ENCODE measurements at regions not wholly inside any gene's neighbourhood (a gene's known extent, or its start where the extent isn't known, plus 50 kb on each side); places are given as distances from the start of the nearest gene placed in this dataset.

GRCh38 chr10:44063686-44064085, 321.2 kb downstream of the CXCL12 start:
- Histone ChIP-seq H3K27ac (ENCODE audit: poor library complexity, severe bottlenecking) (no peak overlapping the region), H3K4me1 (ENCODE audit: insufficient read depth, poor library complexity, severe bottlenecking) (no peaks in the 10 kb centered on the region), H3K36me3 (ENCODE audit: low read depth) (no peaks in the 10 kb centered on the region), H3K9me3 (ENCODE audit: severe bottlenecking) (no peaks in the 10 kb centered on the region), H3K27me3 (ENCODE audit: insufficient read depth, poor library complexity, severe bottlenecking) (no peaks in the 10 kb centered on the region), H3K4me3 (ENCODE audit: severe bottlenecking) (no peak overlapping the region)
- DNase-seq (ENCODE audit: low spot score) (no peak), ATAC-seq (ENCODE audit: low read depth) (no peak)
- no peak for TF ChIP-seq CTCF (IDR thresholded peaks at IDR 0.05; ENCODE audit: poor library complexity, severe bottlenecking)

- ATAC-seq (ENCODE audit: low read depth), result no peak
- no peak for DNase-seq (ENCODE audit: low spot score)
- Histone ChIP-seq H3K4me3 (ENCODE audit: severe bottlenecking) (no peak overlapping the region), H3K4me1 (ENCODE audit: insufficient read depth, poor library complexity, severe bottlenecking) (no peaks in the 10 kb centered on the region), H3K36me3 (ENCODE audit: low read depth) (no peaks in the 10 kb centered on the region), H3K9me3 (ENCODE audit: severe bottlenecking) (no peaks in the 10 kb centered on the region), H3K27me3 (ENCODE audit: insufficient read depth, poor library complexity, severe bottlenecking) (no peaks in the 10 kb centered on the region), H3K27ac (ENCODE audit: poor library complexity, severe bottlenecking) (no peak overlapping the region)
- TF ChIP-seq CTCF (IDR thresholded peaks at IDR 0.05; ENCODE audit: poor library complexity, severe bottlenecking), result no peak
Measured at GRCh38 chr10:44060719-44061118, 324.2 kb downstream of the CXCL12 start.

GRCh38 chr10:44060221-44060620, 324.7 kb downstream of the CXCL12 start:
- TF ChIP-seq CTCF (IDR thresholded peaks at IDR 0.05; ENCODE audit: poor library complexity, severe bottlenecking), result no peak
- Histone ChIP-seq H3K4me3 (ENCODE audit: severe bottlenecking) (no peak overlapping the region), H3K27me3 (ENCODE audit: insufficient read depth, poor library complexity, severe bottlenecking) (no peaks in the 10 kb centered on the region), H3K4me1 (ENCODE audit: insufficient read depth, poor library complexity, severe bottlenecking) (no peaks in the 10 kb centered on the region), H3K36me3 (ENCODE audit: low read depth) (no peaks in the 10 kb centered on the region), H3K27ac (ENCODE audit: poor library complexity, severe bottlenecking) (no peak overlapping the region), H3K9me3 (ENCODE audit: severe bottlenecking) (no peaks in the 10 kb centered on the region)
- no peak for ATAC-seq (ENCODE audit: low read depth)
- DNase-seq (ENCODE audit: low spot score), result no peak

- Histone ChIP-seq H3K36me3 (ENCODE audit: low read depth) (no peaks in the 10 kb centered on the region), H3K27ac (ENCODE audit: poor library complexity, severe bottlenecking) (no peak overlapping the region), H3K4me1 (ENCODE audit: insufficient read depth, poor library complexity, severe bottlenecking) (no peaks in the 10 kb centered on the region), H3K27me3 (ENCODE audit: insufficient read depth, poor library complexity, severe bottlenecking) (no peaks in the 10 kb centered on the region), H3K9me3 (ENCODE audit: severe bottlenecking) (no peaks in the 10 kb centered on the region), H3K4me3 (ENCODE audit: severe bottlenecking) (no peak overlapping the region)
- TF ChIP-seq CTCF (IDR thresholded peaks at IDR 0.05; ENCODE audit: poor library complexity, severe bottlenecking), result no peak
- DNase-seq (ENCODE audit: low spot score) (no peak), ATAC-seq (ENCODE audit: low read depth) (no peak)
Measured at GRCh38 chr10:44058259-44058658, 326.6 kb downstream of the CXCL12 start.

GRCh38 chr10:44056967-44057805, 327.7 kb downstream of the CXCL12 start:
- Histone ChIP-seq H3K4me3 (ENCODE audit: severe bottlenecking) (no peak overlapping the region), H3K36me3 (ENCODE audit: low read depth) (no peaks in the 10 kb centered on the region), H3K9me3 (ENCODE audit: severe bottlenecking) (no peaks in the 10 kb centered on the region), H3K27me3 (ENCODE audit: insufficient read depth, poor library complexity, severe bottlenecking) (no peaks in the 10 kb centered on the region), H3K4me1 (ENCODE audit: insufficient read depth, poor library complexity, severe bottlenecking) (no peaks in the 10 kb centered on the region), H3K27ac (ENCODE audit: poor library complexity, severe bottlenecking) (no peak overlapping the region)
- TF ChIP-seq CTCF (IDR thresholded peaks at IDR 0.05; ENCODE audit: poor library complexity, severe bottlenecking), result no peak
- ATAC-seq (ENCODE audit: low read depth) (no peak), DNase-seq (ENCODE audit: low spot score) (no peak)

All from RWPE2 (cell line).